ENCODE measurements at regions not wholly inside any gene's neighbourhood (a gene's known extent, or its start where the extent isn't known, plus 50 kb on each side); places are given as distances from the start of the nearest gene placed in this dataset.

GRCh38 chr19:34596989-34597388, 80.0 kb downstream of the SCGB2B2 start:
- TF ChIP-seq EP300 (IDR thresholded peaks at IDR 0.05; ENCODE audit: borderline replicate concordance), result no peak
- no peak for TF ChIP-seq TEAD4 (IDR thresholded peaks at IDR 0.05)
- no peak for TF ChIP-seq FOXM1 (IDR thresholded peaks at IDR 0.05; ENCODE audit: borderline replicate concordance, low read depth)
- TF ChIP-seq RAD21 (IDR thresholded peaks at IDR 0.05; ENCODE audit: low read depth), result no peak
- TF ChIP-seq, protein P1, sequence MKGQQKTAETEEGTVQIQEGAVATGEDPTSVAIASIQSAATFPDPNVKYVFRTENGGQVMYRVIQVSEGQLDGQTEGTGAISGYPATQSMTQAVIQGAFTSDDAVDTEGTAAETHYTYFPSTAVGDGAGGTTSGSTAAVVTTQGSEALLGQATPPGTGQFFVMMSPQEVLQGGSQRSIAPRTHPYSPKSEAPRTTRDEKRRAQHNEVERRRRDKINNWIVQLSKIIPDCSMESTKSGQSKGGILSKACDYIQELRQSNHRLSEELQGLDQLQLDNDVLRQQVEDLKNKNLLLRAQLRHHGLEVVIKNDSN (IDR thresholded peaks at IDR 0.05), result no peak
- no peak for TF ChIP-seq REST (IDR thresholded peaks at IDR 0.05; ENCODE audit: low read depth)

Data from Ishikawa (cell line).